ENCODE measurements at regions not wholly inside any gene's neighbourhood (a gene's known extent, or its start where the extent isn't known, plus 50 kb on each side); places are given as distances from the start of the nearest gene placed in this dataset.

DNA sequence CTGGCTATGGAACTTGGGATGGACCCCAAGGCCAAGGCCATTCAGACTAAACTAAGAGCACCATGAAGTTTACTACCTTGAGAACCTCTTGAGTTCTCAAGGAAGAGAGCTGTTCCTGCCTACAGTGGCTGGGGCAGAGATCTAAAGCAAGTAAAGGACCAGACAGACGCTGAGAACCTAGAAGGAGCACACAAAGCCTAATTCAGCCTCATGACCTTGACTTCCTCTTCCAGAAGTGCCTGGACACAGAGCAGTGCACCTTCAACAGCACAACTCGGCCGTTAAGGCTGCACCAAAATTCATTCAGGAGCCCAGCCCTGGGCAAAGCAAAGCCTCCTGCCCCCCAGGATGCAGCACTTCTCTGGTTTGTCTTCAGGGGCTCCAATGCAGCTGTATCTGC lies 82.9 kb upstream of the AKIP1 start:
- H3K9ac ChIP-seq (ENCODE audit: low read length), result no peak overlapping the region
- no peaks in the 10 kb centered on the region for H3K9me3 ChIP-seq (ENCODE audit: low read length)
- no peaks in the 10 kb centered on the region for H4K20me1 ChIP-seq (ENCODE audit: insufficient read depth, low read depth, low read length)
- H3K4me1 ChIP-seq (ENCODE audit: low read length), result no peaks in the 10 kb centered on the region; the same call in 1 of the 2 replicates
- no peaks in the 10 kb centered on the region for H3K9me2 ChIP-seq (replicated peaks; ENCODE audit: insufficient read depth, low read length)
- no peaks in the 10 kb centered on the region for H3K79me2 ChIP-seq (ENCODE audit: low read length)
- no peak overlapping the region for H3K4me2 ChIP-seq (ENCODE audit: low read depth, low read length, poor library complexity, severe bottlenecking)
- H3K27me3 ChIP-seq (ENCODE audit: low read length), result no peaks in the 10 kb centered on the region
- DNase-seq, result no peak
- H3K36me3 ChIP-seq (ENCODE audit: insufficient read depth, low read length), result no peaks in the 10 kb centered on the region
- no peak overlapping the region for H3K4me3 ChIP-seq (ENCODE audit: low read length)
- H3K27ac ChIP-seq (ENCODE audit: low read length), result no peak overlapping the region
- H2AFZ ChIP-seq (ENCODE audit: low read length), result no peak overlapping the region

DNA sequence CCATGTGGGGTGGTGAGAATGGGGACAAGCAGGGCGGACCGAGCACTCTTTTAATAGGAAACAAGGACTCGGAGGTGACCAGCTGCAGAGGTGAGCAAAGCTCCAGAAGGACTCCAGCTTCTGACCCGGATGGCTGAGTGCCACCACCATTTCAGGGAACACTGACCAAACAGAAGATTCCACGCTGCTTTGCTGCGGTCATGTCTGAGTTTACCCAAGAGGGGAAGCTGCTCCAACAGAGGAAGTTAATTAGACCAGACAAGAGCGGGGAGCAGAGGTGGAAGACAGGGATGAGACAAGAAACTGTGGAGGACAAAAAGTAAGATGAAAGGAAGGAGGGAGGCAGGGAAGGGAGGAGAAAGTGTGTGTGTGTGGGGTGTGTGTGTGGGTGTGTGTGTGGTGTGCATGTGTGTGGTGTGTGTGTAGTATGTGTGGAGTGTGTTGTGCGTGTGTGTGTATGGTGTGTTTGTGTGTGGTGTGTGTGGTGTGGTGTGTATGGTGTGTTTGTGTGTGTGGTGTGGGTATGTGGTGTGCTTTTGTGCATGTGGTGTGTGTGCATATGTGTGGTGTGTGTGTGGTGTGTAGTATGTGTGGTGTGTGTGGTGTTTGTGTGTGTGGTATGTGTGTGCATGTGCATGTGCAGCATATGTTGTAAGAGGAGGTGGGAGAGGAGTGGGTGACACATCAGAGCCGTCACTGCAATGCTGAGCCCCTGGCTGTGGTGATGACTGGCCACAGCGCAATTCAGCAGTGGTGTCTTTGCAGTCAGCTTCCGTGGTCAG lies 82.2 kb upstream of the AKIP1 start:
- Histone ChIP-seq H3K27ac (ENCODE audit: low read length) (no peak overlapping the region), H3K36me3 (ENCODE audit: insufficient read depth, low read length) (no peaks in the 10 kb centered on the region), H4K20me1 (ENCODE audit: insufficient read depth, low read depth, low read length) (no peaks in the 10 kb centered on the region), H3K4me3 (ENCODE audit: low read length) (no peak overlapping the region), H3K9ac (ENCODE audit: low read length) (no peak overlapping the region), H3K4me1 (ENCODE audit: low read length) (no peaks in the 10 kb centered on the region; the same call in 1 of the 2 replicates), H3K27me3 (ENCODE audit: low read length) (no peaks in the 10 kb centered on the region), H3K9me3 (ENCODE audit: low read length) (no peaks in the 10 kb centered on the region), H3K4me2 (ENCODE audit: low read depth, low read length, poor library complexity, severe bottlenecking) (no peak overlapping the region), H3K9me2 (replicated peaks; ENCODE audit: insufficient read depth, low read length) (no peaks in the 10 kb centered on the region), H2AFZ (ENCODE audit: low read length) (no peak overlapping the region), H3K79me2 (ENCODE audit: low read length) (no peaks in the 10 kb centered on the region)
- DNase-seq, result no peak

- no peak overlapping the region for H2AFZ ChIP-seq (ENCODE audit: low read length)
- no peak overlapping the region for H3K4me2 ChIP-seq (ENCODE audit: low read depth, low read length, poor library complexity, severe bottlenecking)
- H3K4me3 ChIP-seq (ENCODE audit: low read length), result no peak overlapping the region
- H3K9me3 ChIP-seq (ENCODE audit: low read length), result no peaks in the 10 kb centered on the region
- no peaks in the 10 kb centered on the region; the same call in 1 of the 2 replicates for H3K4me1 ChIP-seq (ENCODE audit: low read length)
- no peak overlapping the region for H3K27ac ChIP-seq (ENCODE audit: low read length)
- no peak for DNase-seq
- H3K27me3 ChIP-seq (ENCODE audit: low read length), result no peaks in the 10 kb centered on the region
- H3K9ac ChIP-seq (ENCODE audit: low read length), result no peak overlapping the region
- H3K79me2 ChIP-seq (ENCODE audit: low read length), result no peaks in the 10 kb centered on the region
- H4K20me1 ChIP-seq (ENCODE audit: insufficient read depth, low read depth, low read length), result no peaks in the 10 kb centered on the region
- H3K36me3 ChIP-seq (ENCODE audit: insufficient read depth, low read length), result no peaks in the 10 kb centered on the region
- H3K9me2 ChIP-seq (replicated peaks; ENCODE audit: insufficient read depth, low read length), result no peaks in the 10 kb centered on the region
These were observed 81.4 kb upstream of the AKIP1 start for GRCh38 chr11:8829556-8829955.

DNA sequence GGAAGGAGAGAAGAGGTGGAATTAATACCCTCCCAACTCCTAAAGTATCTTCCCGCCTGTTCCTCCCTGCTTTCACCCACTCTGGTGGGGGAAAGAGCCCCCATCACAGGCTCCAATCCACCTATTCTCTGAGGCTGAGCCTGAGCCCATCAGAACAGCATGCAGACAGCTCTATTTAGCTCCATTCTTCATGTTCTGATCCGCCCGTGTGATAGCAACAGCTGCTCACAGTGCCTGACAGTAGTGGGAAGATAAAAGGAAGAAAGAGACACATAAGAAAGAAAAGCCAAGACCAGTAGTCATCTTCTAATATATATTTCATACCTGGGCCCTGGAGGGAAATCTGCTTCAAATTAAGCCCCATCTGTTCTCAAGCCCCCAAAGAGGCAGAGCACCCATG lies 80.3 kb upstream of the AKIP1 start:
- Histone ChIP-seq H3K9ac (ENCODE audit: low read length) (no peak overlapping the region), H4K20me1 (ENCODE audit: insufficient read depth, low read depth, low read length) (no peaks in the 10 kb centered on the region), H3K79me2 (ENCODE audit: low read length) (no peaks in the 10 kb centered on the region), H2AFZ (ENCODE audit: low read length) (no peak overlapping the region), H3K36me3 (ENCODE audit: insufficient read depth, low read length) (no peaks in the 10 kb centered on the region), H3K9me2 (replicated peaks; ENCODE audit: insufficient read depth, low read length) (no peaks in the 10 kb centered on the region), H3K4me3 (ENCODE audit: low read length) (no peak overlapping the region), H3K4me1 (ENCODE audit: low read length) (no peaks in the 10 kb centered on the region; the same call in 1 of the 2 replicates), H3K9me3 (ENCODE audit: low read length) (no peaks in the 10 kb centered on the region), H3K4me2 (ENCODE audit: low read depth, low read length, poor library complexity, severe bottlenecking) (no peak overlapping the region), H3K27me3 (ENCODE audit: low read length) (no peaks in the 10 kb centered on the region), H3K27ac (ENCODE audit: low read length) (no peak overlapping the region)
- no peak for DNase-seq

DNA sequence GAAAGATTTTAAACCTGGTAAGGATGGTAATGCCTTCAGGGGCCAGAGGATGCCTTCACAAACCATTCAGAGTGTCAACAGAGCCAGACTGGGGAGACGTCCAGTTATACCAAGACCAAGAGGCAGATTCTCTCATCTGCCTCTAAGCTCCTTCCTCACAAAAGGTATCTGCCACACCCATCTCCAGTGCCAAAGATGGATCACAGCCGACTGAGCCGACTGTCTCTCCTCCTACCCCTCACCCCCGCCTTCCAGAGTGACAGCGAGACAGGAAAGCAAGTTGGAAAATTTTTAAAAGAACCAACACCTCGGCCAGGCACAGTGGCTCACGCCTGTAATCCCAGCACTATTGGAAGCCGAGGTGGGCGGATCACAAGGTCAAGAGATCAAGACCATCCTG lies 79.1 kb upstream of the AKIP1 start:
- Histone ChIP-seq H3K4me3 (ENCODE audit: low read length) (no peak overlapping the region), H3K4me1 (ENCODE audit: low read length) (no peaks in the 10 kb centered on the region; the same call in 1 of the 2 replicates), H3K36me3 (ENCODE audit: insufficient read depth, low read length) (no peaks in the 10 kb centered on the region)

GRCh38 chr11:8832571-8833260 lies 78.3 kb upstream of the AKIP1 start:
- Histone ChIP-seq H3K27me3 (ENCODE audit: low read length) (no peaks in the 10 kb centered on the region), H3K79me2 (ENCODE audit: low read length) (no peaks in the 10 kb centered on the region), H3K27ac (ENCODE audit: low read length) (no peak overlapping the region), H3K4me3 (ENCODE audit: low read length) (no peak overlapping the region), H3K36me3 (ENCODE audit: insufficient read depth, low read length) (no peaks in the 10 kb centered on the region), H2AFZ (ENCODE audit: low read length) (no peak overlapping the region), H3K9ac (ENCODE audit: low read length) (no peak overlapping the region), H3K9me2 (replicated peaks; ENCODE audit: insufficient read depth, low read length) (no peaks in the 10 kb centered on the region), H3K9me3 (ENCODE audit: low read length) (no peaks in the 10 kb centered on the region), H3K4me2 (ENCODE audit: low read depth, low read length, poor library complexity, severe bottlenecking) (no peak overlapping the region), H4K20me1 (ENCODE audit: insufficient read depth, low read depth, low read length) (no peaks in the 10 kb centered on the region), H3K4me1 (ENCODE audit: low read length) (no peaks in the 10 kb centered on the region; the same call in 1 of the 2 replicates)
- DNase-seq, result no peak

More for the DNA sequence above, 79.1 kb upstream of the AKIP1 start:
- H3K79me2 ChIP-seq (ENCODE audit: low read length), result no peaks in the 10 kb centered on the region
- H3K4me2 ChIP-seq (ENCODE audit: low read depth, low read length, poor library complexity, severe bottlenecking), result no peak overlapping the region
- no peaks in the 10 kb centered on the region for H3K9me2 ChIP-seq (replicated peaks; ENCODE audit: insufficient read depth, low read length)
- no peak for DNase-seq
- no peak overlapping the region for H2AFZ ChIP-seq (ENCODE audit: low read length)
- no peaks in the 10 kb centered on the region for H4K20me1 ChIP-seq (ENCODE audit: insufficient read depth, low read depth, low read length)
- H3K9me3 ChIP-seq (ENCODE audit: low read length), result no peaks in the 10 kb centered on the region
- no peak overlapping the region for H3K27ac ChIP-seq (ENCODE audit: low read length)
- H3K27me3 ChIP-seq (ENCODE audit: low read length), result no peaks in the 10 kb centered on the region
- H3K9ac ChIP-seq (ENCODE audit: low read length), result no peak overlapping the region

GRCh38 chr11:8833568-8834315 lies 77.2 kb upstream of the AKIP1 start:
- no peak for DNase-seq
- Histone ChIP-seq H3K9me2 (replicated peaks; ENCODE audit: insufficient read depth, low read length) (no peaks in the 10 kb centered on the region), H3K4me2 (ENCODE audit: low read depth, low read length, poor library complexity, severe bottlenecking) (no peak overlapping the region), H3K9ac (ENCODE audit: low read length) (no peak overlapping the region), H3K27ac (ENCODE audit: low read length) (no peak overlapping the region), H3K27me3 (ENCODE audit: low read length) (no peaks in the 10 kb centered on the region), H3K4me1 (ENCODE audit: low read length) (no peaks in the 10 kb centered on the region; the same call in 1 of the 2 replicates), H3K4me3 (ENCODE audit: low read length) (no peak overlapping the region), H3K36me3 (ENCODE audit: insufficient read depth, low read length) (no peaks in the 10 kb centered on the region), H3K9me3 (ENCODE audit: low read length) (no peaks in the 10 kb centered on the region), H3K79me2 (ENCODE audit: low read length) (no peaks in the 10 kb centered on the region), H4K20me1 (ENCODE audit: insufficient read depth, low read depth, low read length) (no peaks in the 10 kb centered on the region), H2AFZ (ENCODE audit: low read length) (no peak overlapping the region)

- H3K4me1 ChIP-seq (ENCODE audit: low read length), result no peaks in the 10 kb centered on the region; the same call in 1 of the 2 replicates
- H3K27me3 ChIP-seq (ENCODE audit: low read length), result no peaks in the 10 kb centered on the region
- H4K20me1 ChIP-seq (ENCODE audit: insufficient read depth, low read depth, low read length), result no peaks in the 10 kb centered on the region
- H3K79me2 ChIP-seq (ENCODE audit: low read length), result no peaks in the 10 kb centered on the region
- no peak overlapping the region for H3K27ac ChIP-seq (ENCODE audit: low read length)
- H3K9me2 ChIP-seq (replicated peaks; ENCODE audit: insufficient read depth, low read length), result no peaks in the 10 kb centered on the region
- no peak overlapping the region for H3K4me2 ChIP-seq (ENCODE audit: low read depth, low read length, poor library complexity, severe bottlenecking)
- no peak for DNase-seq
- H2AFZ ChIP-seq (ENCODE audit: low read length), result no peak overlapping the region
- H3K9me3 ChIP-seq (ENCODE audit: low read length), result no peaks in the 10 kb centered on the region
- H3K9ac ChIP-seq (ENCODE audit: low read length), result no peak overlapping the region
- H3K4me3 ChIP-seq (ENCODE audit: low read length), result no peak overlapping the region
- H3K36me3 ChIP-seq (ENCODE audit: insufficient read depth, low read length), result no peaks in the 10 kb centered on the region
These were observed 76.6 kb upstream of the AKIP1 start for GRCh38 chr11:8834379-8834778.
